GM12891 (cell line): ENCODE measurements at regions not wholly inside any gene's neighbourhood (a gene's known extent, or its start where the extent isn't known, plus 50 kb on each side); places are given as distances from the start of the nearest gene placed in this dataset.

Experiments
- PAX5 ChIP-seq: IDR thresholded peaks from 2 replicates; pipeline ENCODE4 v1.6.1; 2011; ENCODE audit warnings: low read length, moderate library complexity, mild to moderate bottlenecking; ENCODE audit not compliant: insufficient read depth, severe bottlenecking
- POLR2A ChIP-seq: IDR thresholded peaks from 2 replicates; pipeline ENCODE4 v1.6.1; 2011; ENCODE audit warnings: low read depth, low read length, control low read depth
- POLR2AphosphoS5 ChIP-seq: IDR thresholded peaks from 2 replicates; pipeline ENCODE4 v1.6.1; 2011; ENCODE audit warnings: low read depth, low read length, control low read depth
- POU2F2 ChIP-seq: IDR thresholded peaks from 2 replicates; pipeline ENCODE4 v1.6.1; 2011; ENCODE audit warnings: low read depth, mild to moderate bottlenecking, control low read depth, low read length, moderate library complexity
- SPI1 ChIP-seq: IDR thresholded peaks from 2 replicates; pipeline ENCODE4 v1.6.1; 2011; ENCODE audit warnings: low read depth, low read length, control low read depth
- TAF1 ChIP-seq: IDR thresholded peaks from 2 replicates; pipeline ENCODE4 v1.6.1; 2011; ENCODE audit warnings: low read depth, low read length, control low read depth

GRCh38 chr5:9922719-9923118 lies 292.6 kb upstream of the TAS2R1 start:
- TF ChIP-seq POLR2AphosphoS5 (no peak), POLR2A (no peak), TAF1 (no peak), SPI1 (no peak), PAX5 (no peak), POU2F2 (no peak)
